Bone marrow (tissue), 2 donors: ENCODE measurements at regions not wholly inside any gene's neighbourhood (a gene's known extent, or its start where the extent isn't known, plus 50 kb on each side); places are given as distances from the start of the nearest gene placed in this dataset.
"Not testable (repeated sequence)": the region's sequence is repeated elsewhere in the genome, so short reads cannot be mapped to it uniquely, and the experiment has no call there.

Experiments
- DNase-seq, 2 donors: peaks; one replicate each; lab custom pipeline; 2025; lab: John Stamatoyannopoulos, UW

GRCh38 chr12:131375261-131375971, 335.5 kb upstream of the SFSWAP start:
- no peak for DNase-seq

- DNase-seq, result no peak
Observed at GRCh38 chr12:131375972-131376345, 334.9 kb upstream of the SFSWAP start.

GRCh38 chr12:131378176-131378842, 332.6 kb upstream of the SFSWAP start:
- no peak for DNase-seq

- DNase-seq, result no peak
Observed at GRCh38 chr12:131378861-131379665, 331.8 kb upstream of the SFSWAP start.

GRCh38 chr12:131379738-131380137, 331.2 kb upstream of the SFSWAP start:
- no peak for DNase-seq

GRCh38 chr12:131380220-131380964, 330.5 kb upstream of the SFSWAP start:
- no peak for DNase-seq

- no peak for DNase-seq
Observed at GRCh38 chr12:131380965-131381705, 329.8 kb upstream of the SFSWAP start.

GRCh38 chr12:131381716-131382430, 329.0 kb upstream of the SFSWAP start:
- no peak for DNase-seq

GRCh38 chr12:131383291-131383690, 327.6 kb upstream of the SFSWAP start:
- DNase-seq, result no peak

- no peak for DNase-seq
Observed at GRCh38 chr12:131383741-131384543, 326.9 kb upstream of the SFSWAP start.

- DNase-seq, result no peak
Observed at GRCh38 chr12:131384544-131384855, 326.4 kb upstream of the SFSWAP start.

GRCh38 chr12:131385313-131386166, 325.4 kb upstream of the SFSWAP start:
- DNase-seq, result no peak

- DNase-seq, result no peak
Observed at GRCh38 chr12:131386167-131386521, 324.7 kb upstream of the SFSWAP start.

- DNase-seq, result no peak
Observed at GRCh38 chr12:131386781-131387180, 324.1 kb upstream of the SFSWAP start.

GRCh38 chr12:131387281-131388163, 323.4 kb upstream of the SFSWAP start:
- DNase-seq, result no peak

- not testable (repeated sequence) for DNase-seq
Observed at GRCh38 chr12:131388164-131389053, 322.5 kb upstream of the SFSWAP start.
